ENCODE measurements at regions not wholly inside any gene's neighbourhood (a gene's known extent, or its start where the extent isn't known, plus 50 kb on each side); places are given as distances from the start of the nearest gene placed in this dataset.

DNA sequence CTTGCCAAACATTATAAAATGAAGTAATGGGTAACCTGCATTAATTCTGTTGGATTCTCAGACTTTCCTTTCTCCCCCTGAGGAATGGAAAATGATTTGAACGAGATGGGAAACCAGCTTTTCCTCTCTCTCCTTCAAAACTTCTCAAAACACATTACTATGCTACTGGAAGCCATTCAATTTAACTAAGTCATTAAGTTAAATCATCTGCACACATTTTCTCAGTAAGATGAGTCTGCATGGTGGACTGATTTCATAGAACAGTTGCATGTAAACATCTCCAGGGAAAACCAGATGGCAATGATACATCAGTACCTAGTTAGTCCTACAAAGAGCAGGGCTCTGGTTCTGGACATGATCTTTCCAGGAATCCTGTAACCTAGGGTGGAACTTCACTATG lies 59.9 kb downstream of the BMP4 start:
- in situ Hi-C loops (cut with HindIII; ENCODE audit: low sequenced_read_pairs) = no loop called here

DNA sequence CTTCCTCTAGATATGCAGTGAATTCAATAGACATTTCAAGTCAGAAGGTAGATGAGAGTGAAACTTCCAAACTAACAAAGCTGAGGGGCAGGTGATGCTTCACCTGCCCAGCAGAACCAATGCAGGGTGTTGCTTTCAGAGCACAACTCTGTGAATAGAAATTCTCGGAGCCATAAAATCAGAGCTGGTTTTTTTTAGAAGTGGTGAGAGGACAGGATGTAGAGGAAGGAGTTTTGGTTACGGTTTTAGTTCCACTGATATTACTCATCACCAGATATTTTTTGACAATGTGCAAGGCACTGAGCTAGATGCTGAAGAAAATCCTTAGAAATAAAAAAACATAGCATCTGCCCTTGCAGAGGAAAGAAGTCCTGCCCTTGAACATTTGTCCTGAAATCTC lies 62.2 kb downstream of the BMP4 start:
- in situ Hi-C loops (cut with HindIII; ENCODE audit: low sequenced_read_pairs) = no loop called here

DNA sequence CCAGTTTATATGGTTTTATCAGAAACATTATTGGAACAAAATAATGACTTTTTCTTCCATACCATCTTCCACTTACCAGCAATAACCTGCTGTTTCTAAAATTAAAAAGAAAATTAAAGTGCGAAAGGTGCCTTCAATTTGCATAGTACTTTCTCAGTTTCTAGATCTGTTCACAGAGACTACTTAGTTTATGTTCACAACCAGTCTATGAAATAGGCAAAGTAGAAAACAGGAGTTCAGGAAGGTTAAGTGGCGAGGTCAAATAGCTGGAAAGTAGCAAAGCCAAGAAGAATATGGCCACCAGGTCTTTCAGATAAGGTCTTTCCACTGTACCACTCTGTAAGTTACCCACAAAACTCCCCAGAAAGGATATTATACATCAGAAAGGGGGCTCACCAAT lies 63.3 kb downstream of the BMP4 start:
- in situ Hi-C loops (cut with HindIII; ENCODE audit: low sequenced_read_pairs) = no loop called here

DNA sequence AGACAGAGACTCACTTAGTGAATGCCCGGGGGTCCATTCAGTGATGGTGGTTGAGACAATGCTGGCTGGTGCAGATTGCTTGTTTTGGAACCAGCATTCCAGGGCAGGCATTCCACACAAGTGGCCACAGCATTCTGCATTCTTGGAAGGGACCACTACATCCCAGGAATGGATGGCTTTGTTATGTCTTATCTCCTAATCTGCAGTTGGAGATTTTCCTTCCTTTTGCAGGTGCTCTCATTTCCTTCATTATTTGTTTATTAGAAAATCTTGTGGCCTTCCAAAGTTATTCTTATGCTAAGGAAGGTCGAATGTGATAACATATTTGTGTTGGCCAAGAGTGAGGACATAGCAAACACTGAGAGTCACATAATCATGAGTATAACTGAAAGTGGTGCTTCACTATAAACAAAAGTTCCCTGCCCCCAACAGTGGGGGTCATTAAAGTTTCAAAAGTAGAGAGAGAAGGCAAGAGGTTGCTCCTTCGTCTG lies 66.0 kb downstream of the BMP4 start:
- in situ Hi-C loops (cut with HindIII; ENCODE audit: low sequenced_read_pairs) = no loop called here

DNA sequence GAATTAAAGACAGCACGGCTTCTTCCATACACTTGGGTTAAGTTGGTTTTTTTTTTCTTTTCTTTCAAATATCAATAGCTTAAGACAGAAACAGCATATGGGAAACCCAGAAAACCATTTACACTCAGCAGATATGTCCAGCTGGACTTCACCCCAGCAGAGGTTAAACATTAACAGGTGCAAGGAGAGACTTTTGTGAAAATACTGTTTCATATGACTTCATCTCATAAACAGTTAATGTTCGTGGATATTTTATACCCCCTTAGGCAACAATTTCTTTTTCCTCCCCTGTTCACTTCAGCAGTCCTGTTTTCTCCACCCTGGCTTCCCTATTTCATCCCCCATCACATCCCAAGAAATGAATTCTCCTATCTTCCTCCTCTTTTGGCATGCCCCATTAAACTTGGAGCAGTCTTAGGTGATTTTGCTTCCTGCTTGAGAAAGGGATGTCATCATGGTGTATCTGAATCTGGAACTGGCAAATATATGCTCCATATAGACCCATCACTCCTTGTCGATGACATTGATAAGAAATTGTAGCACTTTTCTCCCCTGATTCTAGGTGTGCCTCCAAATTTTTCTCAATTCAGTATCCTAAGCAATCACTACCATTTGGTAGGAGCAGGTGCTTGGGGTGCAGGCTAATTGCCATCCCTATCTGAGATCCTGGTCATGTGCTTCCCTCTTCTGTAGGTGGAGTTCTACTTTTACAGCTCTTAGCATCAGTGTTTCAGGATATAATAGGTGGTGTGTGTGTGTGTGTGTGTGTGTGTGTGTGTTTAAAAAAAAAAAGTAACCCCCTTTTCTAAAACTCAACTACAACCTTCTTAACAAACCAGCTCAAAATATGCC lies 67.9 kb downstream of the BMP4 start:
- in situ Hi-C loops (cut with HindIII; ENCODE audit: low sequenced_read_pairs) = no loop called here

DNA sequence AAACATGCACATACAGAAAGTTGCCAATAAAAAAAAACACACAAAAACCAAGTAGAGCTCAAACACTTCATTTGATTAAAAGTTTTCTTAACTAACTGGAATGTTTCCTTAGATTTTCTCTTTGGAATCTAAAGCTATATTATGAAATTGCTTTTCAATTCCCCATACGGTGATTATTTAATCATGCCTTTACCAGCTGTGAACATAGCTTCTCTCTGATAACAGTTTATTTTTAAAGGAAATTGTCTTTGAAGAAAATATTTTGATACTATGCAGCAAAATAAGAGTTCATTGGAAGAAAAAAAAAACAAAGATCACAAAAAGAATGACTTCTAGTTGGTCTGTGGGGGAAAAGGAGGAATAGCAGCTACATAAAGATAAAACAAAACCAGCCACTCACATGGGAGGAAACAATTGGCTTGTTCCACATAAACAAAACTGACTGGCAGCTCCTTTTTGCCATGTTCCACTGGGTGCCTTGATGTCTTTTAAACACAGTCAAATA lies 71.4 kb downstream of the BMP4 start:
- in situ Hi-C loops (cut with HindIII; ENCODE audit: low sequenced_read_pairs) = no loop called here

DNA sequence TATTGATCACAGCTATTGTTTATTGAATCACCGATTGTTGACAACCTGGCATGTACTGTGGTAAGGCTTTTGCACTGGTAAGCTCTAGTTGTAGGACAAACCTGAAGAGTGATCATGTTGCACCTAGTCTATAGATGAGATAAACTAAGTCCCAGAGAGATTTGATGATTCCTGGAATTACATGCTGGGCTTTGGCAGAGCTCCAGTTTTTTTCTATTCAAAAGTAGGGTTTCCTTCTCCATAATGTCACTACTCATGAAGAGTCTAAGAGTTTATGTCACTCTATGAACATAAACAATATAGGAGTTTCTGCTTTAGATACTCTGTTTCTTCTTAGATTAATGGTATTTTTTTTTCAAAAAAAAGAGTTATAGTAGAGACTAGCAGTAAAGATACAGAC lies 72.0 kb downstream of the BMP4 start:
- in situ Hi-C loops (cut with HindIII; ENCODE audit: low sequenced_read_pairs) = no loop called here

DNA sequence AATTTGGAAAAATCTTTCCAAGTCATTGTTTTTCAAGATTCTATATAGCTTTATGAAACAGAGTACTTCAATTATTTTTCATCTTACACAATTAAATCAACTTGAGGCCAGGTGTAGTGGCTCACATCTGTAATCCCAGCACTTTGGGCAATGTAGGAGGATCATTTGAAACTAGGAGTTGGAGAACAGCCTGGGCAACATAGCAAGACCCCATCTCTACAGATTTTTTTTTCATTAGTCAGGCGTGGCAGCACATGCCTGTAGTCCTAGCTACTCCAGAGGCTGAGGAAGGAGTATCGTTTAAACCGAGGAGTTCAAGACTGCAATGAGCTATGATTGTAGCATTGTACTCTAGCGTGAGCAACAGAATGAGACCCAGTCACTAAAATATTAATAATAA lies 72.9 kb downstream of the BMP4 start:
- in situ Hi-C loops (cut with HindIII; ENCODE audit: low sequenced_read_pairs) = no loop called here

DNA sequence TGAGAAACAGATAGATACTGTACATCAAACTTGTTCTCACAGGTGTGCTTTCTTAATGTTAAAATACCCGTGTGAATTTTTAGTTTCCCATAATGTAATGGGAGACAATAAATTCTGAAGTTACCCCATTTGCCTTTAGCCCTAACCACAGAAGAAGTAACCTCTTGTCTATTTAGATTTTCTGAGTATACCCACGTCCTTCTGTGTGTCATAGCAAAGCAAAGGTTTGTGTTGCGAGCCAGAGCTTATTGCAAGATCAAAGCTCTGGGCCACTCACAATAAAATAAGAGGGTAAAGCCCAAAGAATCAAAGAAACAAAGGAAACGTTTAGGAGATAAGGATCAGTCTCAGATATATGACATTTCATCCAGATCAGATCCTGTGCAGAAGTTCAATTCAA lies 73.9 kb downstream of the BMP4 start:
- in situ Hi-C loops (cut with HindIII; ENCODE audit: low sequenced_read_pairs) = no loop called here

DNA sequence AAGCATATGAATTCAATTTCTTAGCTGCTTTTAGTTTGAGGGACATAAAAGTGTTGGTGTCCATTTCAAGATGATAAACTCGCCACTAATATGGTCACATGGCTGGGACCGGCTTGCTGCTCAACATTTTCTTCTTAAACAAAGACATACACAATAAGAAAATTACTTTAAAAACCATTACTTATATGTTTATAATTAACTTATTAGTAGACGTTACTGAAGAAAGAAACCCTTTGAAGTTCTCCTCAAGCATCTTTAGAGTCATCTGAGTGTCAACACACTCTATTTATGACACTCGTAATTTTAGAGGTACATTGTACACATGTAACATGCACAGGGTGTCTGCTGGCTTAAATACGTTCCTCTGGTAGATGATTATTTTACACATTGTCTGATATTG lies 74.7 kb downstream of the BMP4 start:
- in situ Hi-C loops (cut with HindIII; ENCODE audit: low sequenced_read_pairs) = no loop called here

DNA sequence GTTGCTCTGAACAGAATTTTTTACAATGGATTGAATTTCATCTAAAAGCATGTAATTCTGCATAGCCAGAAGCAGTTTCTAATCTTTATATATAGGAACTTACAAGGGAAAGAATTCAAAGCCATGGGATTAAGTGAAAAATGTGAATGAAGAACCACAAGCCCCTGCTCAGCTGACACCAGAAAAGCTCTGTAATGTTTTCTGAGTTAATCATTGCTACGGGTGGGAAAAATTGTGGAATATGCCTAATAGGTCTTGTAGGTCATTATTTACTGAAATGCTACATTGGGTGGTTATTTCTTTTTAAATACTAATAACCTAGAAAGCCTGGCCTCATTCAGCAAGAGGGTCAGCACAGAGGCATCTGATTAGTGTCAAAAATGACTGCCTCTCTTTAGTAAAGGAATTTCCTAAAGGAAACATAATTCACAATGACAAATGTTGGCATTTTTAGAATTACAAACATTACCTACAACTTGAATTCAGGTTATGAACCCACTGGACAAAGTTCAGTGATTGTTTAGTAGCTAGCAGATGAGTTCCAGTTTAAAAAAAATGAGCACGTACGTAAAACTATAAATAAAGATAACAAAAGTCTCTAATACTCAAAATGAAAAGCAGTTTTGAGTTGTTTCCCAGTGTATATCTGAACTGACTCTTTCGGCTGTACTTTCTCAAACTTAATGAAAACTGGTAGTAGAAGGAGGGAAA lies 75.3 kb downstream of the BMP4 start:
- in situ Hi-C loops (cut with HindIII; ENCODE audit: low sequenced_read_pairs) = no loop called here

DNA sequence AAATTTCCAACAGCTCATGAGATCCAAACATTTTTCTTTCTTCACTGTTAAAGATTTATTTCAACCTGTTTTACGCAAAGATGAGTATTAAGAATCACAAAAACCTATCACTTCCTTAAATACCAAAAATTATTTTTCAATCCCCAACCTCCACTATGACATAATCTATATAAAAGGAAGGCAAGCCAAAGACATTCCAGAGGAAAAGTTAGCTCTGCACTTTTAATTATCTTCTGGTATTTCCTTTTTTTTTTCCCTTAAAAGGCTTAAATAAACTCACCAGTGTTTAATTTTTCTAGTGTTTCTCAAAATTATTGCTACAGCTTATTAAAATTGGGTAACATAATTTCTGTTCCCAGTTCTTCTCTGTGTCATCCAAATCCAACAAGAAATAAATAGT lies 75.9 kb downstream of the BMP4 start:
- in situ Hi-C loops (cut with HindIII; ENCODE audit: low sequenced_read_pairs) = no loop called here

DNA sequence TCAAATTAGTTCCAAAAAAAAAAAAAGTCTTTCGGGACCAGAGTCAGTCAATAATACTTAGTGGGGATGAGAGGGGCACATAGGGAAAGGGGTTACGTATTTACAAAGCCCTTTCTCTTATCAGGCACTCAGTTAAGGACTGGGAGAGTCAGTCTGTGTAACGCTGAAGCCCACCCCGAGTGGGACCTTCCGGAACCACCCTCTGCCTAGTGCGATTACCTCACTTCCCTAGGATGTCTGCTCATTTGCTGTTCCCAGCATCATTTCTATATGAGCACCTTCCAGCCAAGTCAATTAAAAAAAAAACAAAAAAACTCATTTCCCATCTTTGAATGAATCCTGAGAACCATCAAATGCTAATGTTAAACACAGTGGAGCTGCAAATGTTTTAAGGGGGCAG lies 76.9 kb downstream of the BMP4 start:
- in situ Hi-C loops (cut with HindIII; ENCODE audit: low sequenced_read_pairs) = loop anchor here (5.0 kb wide), 1 partner anchor 67 kb away; no protein-coding TSS in a partner anchor

DNA sequence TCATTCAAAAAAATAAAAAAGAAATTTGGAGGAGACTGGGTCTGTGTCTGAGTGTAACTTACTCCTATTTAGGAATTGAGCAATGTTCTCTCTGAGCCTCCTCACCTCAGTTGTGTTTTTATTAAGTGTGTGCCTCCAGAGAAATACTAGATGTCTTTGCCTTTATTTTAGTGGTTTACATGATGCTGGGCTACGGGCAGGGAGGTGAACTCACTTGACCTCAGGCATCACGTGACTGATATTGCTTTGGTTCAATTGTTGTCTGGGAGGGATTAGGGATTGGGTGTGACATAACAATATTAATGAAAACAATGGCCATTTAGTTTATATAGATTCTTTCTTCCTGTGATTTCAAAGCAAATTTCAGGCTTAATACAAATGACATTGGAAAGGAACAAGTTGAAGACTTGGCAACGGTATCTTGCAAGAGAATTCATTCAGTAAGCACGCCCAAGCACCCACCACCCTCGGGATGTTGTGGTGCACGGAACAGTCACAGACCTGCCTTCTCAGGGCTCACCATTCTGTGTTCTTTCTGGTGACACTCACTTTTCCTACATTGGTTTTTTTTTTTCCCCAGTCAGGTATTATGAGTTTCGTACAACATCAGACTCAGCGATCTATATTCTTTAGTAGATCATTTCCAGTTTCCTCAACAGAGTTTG lies 77.5 kb downstream of the BMP4 start:
- in situ Hi-C loops (cut with HindIII; ENCODE audit: low sequenced_read_pairs) = loop anchor here (5.0 kb wide), 1 partner anchor 67 kb away; no protein-coding TSS in a partner anchor

DNA sequence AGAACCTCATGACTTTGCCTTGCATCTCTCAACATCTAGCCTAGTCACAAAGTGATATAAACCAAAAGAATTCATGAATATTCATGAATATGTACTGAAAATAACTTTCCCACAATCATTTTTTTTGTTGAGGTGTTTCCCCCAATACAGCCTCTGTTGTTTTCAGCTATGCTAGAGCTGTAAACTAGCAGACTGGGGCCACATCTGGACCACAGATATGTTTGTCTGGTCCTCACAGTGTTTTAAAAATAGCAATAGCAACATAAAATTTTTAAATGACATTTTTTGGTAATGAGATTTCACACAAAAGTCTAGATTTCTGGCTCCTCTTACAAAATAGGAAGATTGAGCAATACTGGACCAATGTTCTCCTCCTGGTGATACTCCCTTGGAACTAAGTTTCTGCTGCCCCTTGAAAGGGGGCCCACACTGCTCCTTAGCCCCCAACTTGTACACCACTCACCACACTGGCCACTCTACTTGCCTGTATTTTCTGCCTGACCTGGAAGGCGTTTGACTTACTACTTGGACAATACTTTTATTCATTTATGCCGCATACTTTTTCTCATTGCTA lies 81.2 kb downstream of the BMP4 start:
- in situ Hi-C loops (cut with HindIII; ENCODE audit: low sequenced_read_pairs) = loop anchor here (5.0 kb wide), 1 partner anchor 63 kb away; no protein-coding TSS in a partner anchor

DNA sequence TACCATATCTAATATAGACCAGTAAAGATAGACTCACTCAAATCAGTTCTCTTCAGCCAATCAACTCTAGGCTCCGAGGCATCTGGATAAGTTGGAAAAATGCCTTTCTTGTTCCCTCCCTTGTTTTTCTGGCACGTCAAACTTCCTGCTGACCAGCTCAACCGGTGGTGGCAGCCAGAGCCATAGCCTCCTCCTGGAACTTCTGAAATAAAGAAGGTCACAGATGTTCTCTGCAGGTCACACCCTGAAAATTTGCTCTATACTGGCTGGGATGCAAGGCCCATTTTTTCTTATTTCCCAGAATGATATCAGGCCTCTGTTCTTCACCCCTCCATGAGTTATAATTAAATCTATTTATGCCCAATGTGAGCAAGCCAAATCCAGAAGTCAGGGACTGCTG lies 81.9 kb downstream of the BMP4 start:
- in situ Hi-C loops (cut with HindIII; ENCODE audit: low sequenced_read_pairs) = loop anchor here (5.0 kb wide), 1 partner anchor 62 kb away; no protein-coding TSS in a partner anchor

DNA sequence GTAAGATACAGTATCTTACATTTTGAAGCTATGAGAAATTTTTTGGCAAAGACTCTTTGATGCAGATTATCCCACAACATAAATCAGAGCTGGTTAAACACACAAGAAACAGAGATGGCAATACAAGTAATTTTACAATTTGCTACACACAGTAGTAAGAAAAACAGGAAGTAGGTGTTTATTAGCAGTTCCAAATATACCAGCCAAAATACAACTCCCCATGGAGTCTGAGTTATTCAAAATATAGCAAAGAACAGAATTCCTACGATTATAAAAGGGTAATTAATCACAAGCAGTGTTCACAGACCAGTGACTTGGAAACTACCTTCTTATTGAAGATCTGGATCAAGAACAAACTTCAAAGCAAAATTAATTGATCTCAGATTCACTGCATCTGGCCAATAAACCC lies 83.9 kb downstream of the BMP4 start:
- in situ Hi-C loops (cut with HindIII; ENCODE audit: low sequenced_read_pairs) = no loop called here

DNA sequence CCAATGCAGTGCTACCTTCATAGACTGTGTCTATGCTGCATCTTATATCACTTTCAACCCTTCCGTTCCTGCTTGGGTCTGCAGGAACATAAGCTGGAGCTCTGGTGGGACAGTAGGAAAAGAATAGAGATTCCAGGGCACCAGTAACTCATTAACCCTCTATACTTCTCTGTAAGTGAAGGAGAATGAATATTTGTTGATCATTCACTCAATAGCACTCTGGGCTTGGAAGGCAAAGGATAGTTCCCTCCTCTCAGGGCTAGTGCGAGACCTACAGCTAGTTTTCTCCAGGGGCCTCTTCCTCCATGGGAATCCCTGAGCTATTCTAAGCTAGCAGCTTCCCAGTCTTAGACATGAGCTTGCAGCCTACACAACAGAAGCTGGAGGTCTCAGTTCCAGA lies 84.7 kb downstream of the BMP4 start:
- in situ Hi-C loops (cut with HindIII; ENCODE audit: low sequenced_read_pairs) = no loop called here

DNA sequence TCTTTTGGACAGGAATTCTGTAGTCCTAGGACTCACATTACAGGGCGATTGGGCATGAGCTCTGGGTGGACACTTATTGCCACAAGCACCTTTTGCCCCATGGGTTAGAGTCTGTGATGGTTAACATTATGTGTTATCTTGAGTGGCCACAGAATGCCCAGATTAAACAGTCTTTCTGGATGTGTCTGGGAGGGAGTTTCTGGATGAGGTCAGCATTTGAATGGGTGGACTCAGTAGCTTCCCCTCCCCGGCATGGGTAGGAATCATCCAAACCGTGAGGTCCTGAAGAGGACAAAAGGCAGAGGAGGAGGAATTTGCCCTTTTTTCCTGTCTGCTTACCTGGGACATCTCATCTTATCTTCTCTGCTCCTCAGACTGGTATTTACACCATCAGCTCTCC lies 85.6 kb downstream of the BMP4 start:
- in situ Hi-C loops (cut with HindIII; ENCODE audit: low sequenced_read_pairs) = no loop called here

DNA sequence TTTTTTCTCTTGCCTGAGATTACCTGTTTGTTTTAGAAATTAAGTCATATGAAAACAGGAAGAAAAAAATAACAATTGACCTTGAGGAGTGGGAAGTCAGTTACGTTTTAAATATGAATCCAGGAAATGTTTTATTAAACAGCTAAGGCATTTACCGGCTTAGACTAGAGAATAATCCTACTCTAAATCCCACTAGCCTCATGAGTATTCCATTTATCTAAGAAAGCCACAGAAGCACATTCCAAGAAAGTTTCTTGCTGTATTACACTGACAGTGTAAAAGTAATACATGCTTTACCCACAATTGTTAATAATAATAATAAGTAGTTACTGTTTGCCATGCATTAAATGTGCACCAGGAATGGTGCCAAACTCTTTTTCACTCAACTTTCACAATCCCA lies 90.9 kb downstream of the BMP4 start:
- in situ Hi-C loops (cut with HindIII; ENCODE audit: low sequenced_read_pairs) = no loop called here

DNA sequence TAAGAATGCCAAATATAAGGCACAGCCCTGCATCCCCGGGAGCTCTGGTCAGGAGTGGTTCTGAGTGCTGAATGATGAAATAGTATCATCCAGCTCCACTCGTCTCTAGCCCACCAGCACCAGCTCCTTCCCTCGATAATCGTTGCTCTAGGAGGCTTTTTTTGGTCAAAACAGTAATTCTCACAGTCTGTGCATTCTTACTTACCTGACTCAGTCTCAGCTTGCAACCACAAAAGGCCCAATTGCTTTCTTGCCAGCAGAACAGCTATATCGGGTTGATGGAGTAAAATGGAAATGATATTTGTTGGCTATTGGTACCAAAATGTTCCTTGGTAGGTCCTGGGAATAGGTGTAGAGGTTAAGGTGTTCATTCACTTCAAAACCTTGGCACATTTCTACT lies 94.8 kb downstream of the BMP4 start:
- in situ Hi-C loops (cut with HindIII; ENCODE audit: low sequenced_read_pairs) = no loop called here
